CD4-positive, alpha-beta T cell treated with Interleukin-17A for 4 hours (primary cell): ENCODE measurements at regions not wholly inside any gene's neighbourhood (a gene's known extent, or its start where the extent isn't known, plus 50 kb on each side); places are given as distances from the start of the nearest gene placed in this dataset.
"Not testable (repeated sequence)": the region's sequence is repeated elsewhere in the genome, so short reads cannot be mapped to it uniquely, and the experiment has no call there.

Source experiments
- DNase-seq: peaks from one replicate; pipeline ENCODE4 v3.0.0-alpha.2; 2020; ENCODE audit warnings: mixed read lengths

DNA sequence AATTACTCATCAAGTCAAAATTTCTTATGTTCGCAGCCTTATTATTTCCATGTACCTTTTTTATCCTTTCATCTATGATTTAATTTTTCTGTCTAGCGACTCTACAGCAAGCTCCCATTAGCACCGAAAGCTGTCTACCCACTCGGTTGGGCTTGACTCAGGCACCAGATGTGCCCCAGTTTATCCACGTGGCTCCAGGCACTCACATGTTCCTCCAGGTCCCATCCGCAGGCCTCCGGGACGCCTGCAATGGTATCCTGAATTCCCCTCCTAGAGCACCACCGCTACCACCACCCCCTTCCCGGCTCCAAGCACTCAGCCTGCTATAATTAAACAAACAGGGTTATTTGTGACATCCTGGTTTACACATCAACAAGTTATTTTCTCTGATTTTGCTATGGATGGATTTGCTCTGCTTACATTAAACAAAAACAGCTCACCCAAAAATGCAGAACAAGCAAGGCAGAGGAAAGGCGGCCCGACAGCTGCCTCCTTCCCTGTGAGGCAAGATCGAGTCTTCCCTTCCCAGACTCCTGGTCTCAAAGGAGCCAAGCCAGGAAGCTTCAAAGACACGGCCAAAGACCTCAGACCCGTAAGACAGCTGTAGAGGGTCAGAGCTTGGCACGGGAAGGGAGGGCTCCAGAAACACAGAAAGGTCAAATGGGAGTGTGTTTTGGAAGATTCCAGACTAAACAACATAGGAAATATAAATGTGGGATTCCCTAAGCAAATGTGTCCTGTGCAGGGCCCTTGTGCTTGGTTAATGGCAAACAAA is 253.8 kb downstream of the TTC8 start:
- DNase-seq: no peak

DNA sequence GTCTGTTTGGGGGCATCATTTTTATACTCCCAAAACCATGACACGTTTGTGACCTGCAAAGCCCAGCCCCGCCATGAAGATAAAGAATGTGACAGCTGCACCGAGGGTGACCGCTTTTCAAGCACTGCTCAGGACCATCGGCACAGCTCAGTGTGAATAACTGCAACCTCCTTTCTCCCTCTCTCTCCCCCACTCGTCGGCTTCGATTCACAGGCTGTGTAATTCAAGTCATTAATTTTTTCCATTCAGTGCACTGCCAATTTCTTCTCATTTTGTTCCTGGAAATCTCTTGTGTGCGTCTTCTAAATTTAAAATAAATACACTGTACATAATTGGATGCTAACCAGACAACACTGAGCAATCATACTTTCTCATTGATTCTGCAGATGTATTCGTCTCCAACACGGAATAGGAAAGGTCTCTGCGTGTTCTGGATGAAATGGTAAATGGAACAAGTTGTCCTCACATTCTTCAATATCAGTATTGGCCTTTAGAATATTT is 260.8 kb downstream of the TTC8 start:
- no peak for DNase-seq

DNA sequence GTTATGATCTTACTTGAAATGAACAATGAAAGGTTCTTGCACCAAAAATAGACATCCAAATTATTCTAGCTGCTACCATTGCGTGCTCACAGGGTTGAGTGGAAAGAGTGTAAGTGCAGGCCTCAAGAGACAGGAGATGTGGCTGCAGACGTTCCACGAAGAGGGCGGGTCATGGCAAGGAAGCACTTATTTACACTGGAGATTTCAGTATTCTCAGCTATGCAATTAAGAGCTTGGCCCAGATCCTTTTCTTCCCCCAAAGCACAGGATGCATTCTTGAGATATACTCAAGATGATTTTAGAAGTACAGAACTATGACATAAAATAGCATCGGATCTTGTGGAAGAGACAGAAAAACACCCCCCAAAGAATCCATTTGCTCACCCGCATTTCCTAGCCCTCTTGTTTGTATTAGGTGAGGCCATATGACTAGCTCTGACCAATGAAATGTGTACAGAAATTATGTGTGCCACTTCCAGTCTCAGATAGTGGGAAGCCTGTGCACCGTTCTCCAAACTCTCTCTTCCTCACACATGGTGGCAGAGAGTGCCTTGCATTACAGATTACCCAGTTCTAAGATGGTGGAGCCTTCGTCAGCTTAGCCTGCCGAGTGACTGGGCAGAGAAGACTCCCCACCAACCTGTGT is 261.4 kb downstream of the TTC8 start:
- DNase-seq: no peak

DNA sequence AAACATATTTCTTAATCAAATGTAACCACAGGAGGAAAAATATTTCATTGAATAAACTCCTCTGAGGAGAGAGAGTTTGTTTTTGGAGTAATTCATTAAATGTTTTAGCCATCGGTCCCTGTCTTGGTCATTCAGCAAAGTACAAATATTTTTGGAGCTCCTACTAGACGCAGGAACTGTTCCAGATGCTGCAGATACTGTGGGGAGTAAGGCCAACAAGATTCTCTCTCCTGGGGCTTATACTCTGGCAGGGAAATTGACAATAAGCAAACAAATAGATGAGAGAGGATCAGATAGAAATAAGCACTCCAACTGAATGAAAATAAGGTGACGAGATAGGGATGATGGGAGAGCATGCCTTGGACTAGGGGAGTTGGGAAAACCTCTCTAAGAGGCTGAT is 264.1 kb downstream of the TTC8 start:
- no peak for DNase-seq

DNA sequence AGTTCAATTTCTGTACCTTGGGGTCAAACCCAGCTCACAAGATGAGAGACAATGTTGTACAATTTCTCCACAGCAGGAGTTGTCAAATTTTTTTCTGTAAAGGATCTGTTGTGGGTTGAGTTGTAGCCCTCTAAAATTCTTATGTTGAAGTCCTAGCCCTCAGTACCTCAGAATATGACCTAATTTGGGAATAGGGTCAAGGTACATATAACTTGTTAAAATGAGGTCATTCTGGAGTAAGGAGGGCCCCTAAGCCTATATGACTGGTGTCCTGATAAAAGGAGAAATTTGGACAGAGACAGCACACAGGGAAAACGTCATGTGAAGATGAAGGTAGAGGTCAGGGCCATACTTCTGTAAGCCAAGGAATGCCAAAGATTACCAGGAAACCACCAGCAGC is 264.9 kb downstream of the TTC8 start:
- no peak for DNase-seq

DNA sequence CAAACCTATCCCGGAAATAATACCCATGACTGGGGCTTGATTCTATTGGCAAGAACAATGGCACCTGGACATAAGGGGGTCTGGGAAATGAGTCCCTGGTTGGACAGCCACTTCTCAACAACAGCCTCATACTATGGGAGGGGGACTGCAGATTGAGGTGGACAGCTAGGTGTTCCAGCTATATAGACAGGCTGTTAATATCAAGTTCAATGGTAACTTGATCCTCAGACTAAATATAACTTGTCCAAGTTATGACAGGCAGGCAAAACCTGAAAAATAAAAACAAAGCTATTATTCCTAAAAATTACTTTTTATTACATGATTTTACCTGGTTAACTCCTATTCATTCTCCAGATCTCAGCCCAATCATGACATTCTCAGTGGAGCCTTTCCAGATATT is 267.3 kb downstream of the TTC8 start:
- no peak for DNase-seq

DNA sequence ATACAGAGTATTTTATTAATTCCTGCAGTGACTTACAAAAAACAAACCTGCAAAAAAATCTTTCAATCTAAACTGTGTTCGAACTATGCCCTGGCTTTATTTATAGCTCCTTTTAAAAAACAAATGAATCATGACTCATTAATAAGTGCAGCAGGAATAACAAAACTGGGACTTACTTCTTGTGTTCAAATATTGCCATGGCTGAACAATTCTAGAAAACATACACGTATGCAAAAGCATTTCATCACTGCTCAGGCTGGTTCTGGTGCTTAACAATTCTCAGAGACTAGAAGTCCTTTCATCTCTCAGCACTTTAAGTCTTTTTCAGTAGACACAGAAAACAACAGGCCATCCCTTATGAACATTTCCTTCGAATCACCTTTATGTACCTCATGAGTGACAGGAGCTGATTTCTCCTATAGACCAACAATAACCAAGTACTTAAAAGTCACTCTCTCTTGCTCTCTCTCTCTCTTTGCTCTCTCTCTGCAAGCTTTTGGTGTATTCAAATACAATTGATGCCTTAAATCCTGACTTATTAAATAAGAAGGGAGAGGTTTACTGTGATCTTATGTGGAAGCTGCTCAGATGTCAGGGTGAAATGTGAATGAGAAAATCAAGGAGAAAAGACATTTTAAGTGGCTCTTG is 268.8 kb downstream of the TTC8 start:
- no peak for DNase-seq

DNA sequence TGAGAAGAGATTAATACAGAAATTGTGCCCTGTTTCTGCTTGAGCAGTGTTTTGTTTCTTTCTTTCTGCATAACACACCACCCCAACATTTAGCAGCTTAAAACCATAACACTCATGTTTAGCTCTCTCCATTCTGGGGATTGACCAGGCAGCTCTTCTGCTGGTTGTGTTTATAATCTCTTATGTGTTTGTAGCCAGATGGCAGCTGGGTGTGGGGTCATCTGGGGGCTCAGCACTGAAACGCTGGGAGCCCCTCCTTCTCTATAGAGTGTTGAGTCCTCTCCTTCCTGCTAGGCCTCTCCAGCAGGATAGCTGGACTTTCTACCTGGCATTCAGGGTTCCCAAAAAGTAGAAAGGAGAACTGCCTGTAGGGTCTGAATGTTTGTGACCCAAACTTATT is 270.6 kb downstream of the TTC8 start:
- no peak for DNase-seq

DNA sequence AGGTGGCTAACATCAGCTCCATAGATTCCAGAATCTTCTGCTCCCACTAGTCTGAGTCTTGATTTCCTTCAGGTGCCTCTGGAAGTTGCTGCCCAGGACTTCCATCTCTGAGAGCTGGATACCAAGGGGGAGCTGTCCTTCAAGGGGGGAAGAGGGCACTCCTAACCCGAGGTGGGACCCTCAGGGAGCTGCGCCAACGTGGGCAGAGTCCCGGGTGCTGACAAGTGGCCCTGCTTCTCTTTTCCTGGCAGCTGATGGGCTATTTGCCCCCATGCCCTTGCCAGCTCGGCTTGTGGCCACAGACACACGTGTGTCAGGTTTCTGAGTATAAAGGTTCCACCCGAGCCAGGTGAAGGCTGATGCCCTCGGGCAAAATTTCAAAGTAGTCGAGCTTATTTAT is 272.5 kb downstream of the TTC8 start:
- no peak for DNase-seq

DNA sequence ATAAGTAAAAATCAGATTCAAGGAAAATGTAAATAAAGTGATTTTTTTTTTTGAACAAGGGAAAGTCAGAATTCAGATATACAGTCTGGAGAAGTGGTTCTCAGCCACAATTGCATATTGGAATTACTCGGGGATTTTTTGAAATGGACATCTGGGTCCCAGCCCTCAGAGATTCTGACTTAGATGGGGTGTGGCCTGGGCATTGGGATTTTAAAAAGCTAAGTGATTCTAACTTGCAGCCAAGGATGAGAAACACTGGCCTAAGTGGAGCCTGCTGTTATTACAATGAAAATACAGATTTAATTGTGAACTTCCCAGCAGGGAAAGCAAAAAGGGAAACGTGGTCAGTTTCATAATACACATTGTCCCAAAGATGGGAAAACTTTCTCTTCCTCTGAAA is 273.8 kb downstream of the TTC8 start:
- no peak for DNase-seq

DNA sequence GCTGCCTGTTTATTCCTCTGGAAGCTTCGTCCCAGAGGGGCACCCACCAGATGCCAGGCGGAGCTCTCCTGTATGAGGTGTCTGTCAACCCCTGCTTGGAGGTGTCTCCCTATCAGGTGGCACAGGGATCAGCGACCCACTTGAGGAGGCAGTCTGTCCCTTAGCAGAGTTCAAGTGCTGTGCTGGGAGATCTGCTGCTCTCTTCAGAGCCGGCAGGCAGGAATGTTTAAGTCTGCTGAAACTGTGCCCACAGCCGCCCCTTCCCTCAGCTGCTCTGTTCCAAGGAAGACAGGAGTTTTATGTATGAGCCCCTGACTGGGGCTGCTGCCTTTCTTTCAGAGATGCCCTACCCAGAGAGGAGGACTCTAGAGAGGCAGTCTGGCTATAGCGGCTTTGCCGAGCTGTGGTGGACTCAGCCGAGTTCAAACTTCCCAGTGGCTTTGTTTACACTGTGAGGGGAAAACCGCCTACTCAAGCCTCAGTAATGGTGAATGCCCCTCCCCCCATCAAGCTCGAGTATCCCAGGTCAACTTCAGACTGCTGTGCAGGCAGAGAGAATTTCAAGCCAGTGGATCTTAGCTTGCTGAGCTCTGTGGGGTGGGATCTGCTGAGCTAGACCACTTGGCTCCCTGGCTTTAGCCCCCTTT is 279.8 kb downstream of the TTC8 start:
- DNase-seq: not testable (repeated sequence)

DNA sequence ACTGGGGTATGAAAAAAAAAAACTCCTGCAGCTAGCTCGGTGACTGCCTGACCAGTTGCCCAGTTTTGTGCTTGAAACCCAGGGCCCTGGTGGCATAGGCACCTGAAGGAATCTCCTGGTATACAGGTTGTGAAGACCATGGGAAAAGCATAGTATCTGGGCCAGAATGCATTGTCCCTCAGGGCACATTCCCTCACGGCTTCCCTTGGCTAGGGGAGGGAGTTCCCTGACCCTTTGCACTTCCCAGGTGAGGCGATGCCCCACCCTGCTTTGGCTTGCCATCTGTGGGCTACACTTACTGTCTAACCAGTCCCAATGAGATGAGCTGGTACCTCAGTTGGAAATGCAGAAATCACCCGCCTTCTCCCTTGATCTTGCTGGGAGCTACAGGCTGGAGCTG is 280.4 kb downstream of the TTC8 start:
- DNase-seq: not testable (repeated sequence)
